ENCODE measurements at regions not wholly inside any gene's neighbourhood (a gene's known extent, or its start where the extent isn't known, plus 50 kb on each side); places are given as distances from the start of the nearest gene placed in this dataset.

DNA sequence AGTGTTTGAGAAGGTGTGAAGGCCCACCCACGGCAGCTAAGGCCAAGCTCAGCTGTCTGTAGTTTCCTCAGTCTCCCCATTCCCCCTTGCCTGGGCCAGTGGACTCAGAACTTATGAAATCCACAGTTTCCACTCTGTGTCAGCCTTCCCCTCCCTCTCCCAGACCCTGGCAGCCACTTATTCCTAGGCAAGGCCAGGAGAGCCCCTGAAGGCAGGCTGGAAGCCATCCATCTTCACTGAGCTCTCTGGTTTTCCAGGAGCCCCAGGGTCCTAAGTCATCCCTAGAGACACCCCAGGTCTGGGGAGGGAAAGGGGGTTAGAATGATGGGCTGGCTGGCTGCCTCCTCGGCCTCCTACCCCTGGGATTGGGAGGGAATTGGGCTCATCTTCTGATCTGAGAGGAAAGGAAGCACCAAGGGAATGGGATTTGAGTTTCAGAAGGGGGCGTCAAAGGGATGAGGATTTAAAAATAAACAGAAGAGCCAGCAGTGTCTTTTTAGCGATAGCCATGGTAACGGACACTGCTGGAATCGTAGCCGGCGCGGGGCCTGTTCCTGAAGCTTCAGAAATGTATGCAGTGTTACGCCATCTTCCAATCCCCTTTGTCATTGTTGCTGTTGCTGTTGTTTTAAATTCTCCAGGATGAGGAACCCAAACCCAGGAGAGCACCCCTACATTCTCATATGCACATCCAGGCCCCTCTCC lies 561.1 kb upstream of the CADM1 start:
- TF ChIP-seq, protein P1, sequence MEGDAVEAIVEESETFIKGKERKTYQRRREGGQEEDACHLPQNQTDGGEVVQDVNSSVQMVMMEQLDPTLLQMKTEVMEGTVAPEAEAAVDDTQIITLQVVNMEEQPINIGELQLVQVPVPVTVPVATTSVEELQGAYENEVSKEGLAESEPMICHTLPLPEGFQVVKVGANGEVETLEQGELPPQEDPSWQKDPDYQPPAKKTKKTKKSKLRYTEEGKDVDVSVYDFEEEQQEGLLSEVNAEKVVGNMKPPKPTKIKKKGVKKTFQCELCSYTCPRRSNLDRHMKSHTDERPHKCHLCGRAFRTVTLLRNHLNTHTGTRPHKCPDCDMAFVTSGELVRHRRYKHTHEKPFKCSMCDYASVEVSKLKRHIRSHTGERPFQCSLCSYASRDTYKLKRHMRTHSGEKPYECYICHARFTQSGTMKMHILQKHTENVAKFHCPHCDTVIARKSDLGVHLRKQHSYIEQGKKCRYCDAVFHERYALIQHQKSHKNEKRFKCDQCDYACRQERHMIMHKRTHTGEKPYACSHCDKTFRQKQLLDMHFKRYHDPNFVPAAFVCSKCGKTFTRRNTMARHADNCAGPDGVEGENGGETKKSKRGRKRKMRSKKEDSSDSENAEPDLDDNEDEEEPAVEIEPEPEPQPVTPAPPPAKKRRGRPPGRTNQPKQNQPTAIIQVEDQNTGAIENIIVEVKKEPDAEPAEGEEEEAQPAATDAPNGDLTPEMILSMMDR (IDR thresholded peaks at IDR 0.05; ENCODE audit: low read depth, low read length, missing input control), result no peak
- no peak for TF ChIP-seq RXRA (IDR thresholded peaks at IDR 0.05)
- TF ChIP-seq EGR1 (IDR thresholded peaks at IDR 0.05; ENCODE audit: low read depth in 2 of 2), result no peak
- no peak for TF ChIP-seq YY1 (IDR thresholded peaks at IDR 0.05)
- TF ChIP-seq RAD21 (IDR thresholded peaks at IDR 0.05), result no peak
- TF ChIP-seq, protein P2, sequence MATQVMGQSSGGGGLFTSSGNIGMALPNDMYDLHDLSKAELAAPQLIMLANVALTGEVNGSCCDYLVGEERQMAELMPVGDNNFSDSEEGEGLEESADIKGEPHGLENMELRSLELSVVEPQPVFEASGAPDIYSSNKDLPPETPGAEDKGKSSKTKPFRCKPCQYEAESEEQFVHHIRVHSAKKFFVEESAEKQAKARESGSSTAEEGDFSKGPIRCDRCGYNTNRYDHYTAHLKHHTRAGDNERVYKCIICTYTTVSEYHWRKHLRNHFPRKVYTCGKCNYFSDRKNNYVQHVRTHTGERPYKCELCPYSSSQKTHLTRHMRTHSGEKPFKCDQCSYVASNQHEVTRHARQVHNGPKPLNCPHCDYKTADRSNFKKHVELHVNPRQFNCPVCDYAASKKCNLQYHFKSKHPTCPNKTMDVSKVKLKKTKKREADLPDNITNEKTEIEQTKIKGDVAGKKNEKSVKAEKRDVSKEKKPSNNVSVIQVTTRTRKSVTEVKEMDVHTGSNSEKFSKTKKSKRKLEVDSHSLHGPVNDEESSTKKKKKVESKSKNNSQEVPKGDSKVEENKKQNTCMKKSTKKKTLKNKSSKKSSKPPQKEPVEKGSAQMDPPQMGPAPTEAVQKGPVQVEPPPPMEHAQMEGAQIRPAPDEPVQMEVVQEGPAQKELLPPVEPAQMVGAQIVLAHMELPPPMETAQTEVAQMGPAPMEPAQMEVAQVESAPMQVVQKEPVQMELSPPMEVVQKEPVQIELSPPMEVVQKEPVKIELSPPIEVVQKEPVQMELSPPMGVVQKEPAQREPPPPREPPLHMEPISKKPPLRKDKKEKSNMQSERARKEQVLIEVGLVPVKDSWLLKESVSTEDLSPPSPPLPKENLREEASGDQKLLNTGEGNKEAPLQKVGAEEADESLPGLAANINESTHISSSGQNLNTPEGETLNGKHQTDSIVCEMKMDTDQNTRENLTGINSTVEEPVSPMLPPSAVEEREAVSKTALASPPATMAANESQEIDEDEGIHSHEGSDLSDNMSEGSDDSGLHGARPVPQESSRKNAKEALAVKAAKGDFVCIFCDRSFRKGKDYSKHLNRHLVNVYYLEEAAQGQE (IDR thresholded peaks at IDR 0.05), result no peak
- no peak for TF ChIP-seq TAF1 (conservative IDR thresholded peaks at IDR 0.05)
- TF ChIP-seq MAX (IDR thresholded peaks at IDR 0.05), result no peak
- no peak for TF ChIP-seq FOXA1 (IDR thresholded peaks at IDR 0.05)
- no peak for TF ChIP-seq SP1 (IDR thresholded peaks at IDR 0.05)
- TF ChIP-seq ATF3 (IDR thresholded peaks at IDR 0.05), result no peak
- TF ChIP-seq GABPA (IDR thresholded peaks at IDR 0.05 in 1 of 2, conservative IDR thresholded peaks at IDR 0.05 in 1 of 2), result no peak
